Endothelial cell of umbilical vein (primary cell): ENCODE measurements at regions not wholly inside any gene's neighbourhood (a gene's known extent, or its start where the extent isn't known, plus 50 kb on each side); places are given as distances from the start of the nearest gene placed in this dataset.

Experiments
- BruUV-seq: library from RNA; stranded (reverse); fragments of 400-500 nt; replicated peaks from 2 replicates; lab custom pipeline; 2021; lab: Mats Ljungman, UMichigan
- CTCF ChIA-PET: fragments of 300-600, 350-600 bp; sonication (Branson Sonifier 250); formaldehyde crosslinking; loops from one replicate; lab custom pipeline; 2021; ENCODE audit warnings: antibody characterized with exemption, inconsistent platforms; lab: Charles Lee
- POLR2A ChIA-PET: fragments of 300-600, 350-600 bp; sonication (Branson Sonifier 250); formaldehyde crosslinking; loops from one replicate; lab custom pipeline; 2021; ENCODE audit warnings: antibody characterized with exemption, inconsistent platforms; lab: Charles Lee
- DNase-seq: peaks from one replicate; pipeline ENCODE4 v3.0.0-alpha.2; 2011; ENCODE audit warnings: low read depth, low spot score
- FAIRE-seq: peaks from 2 replicates; lab custom pipeline; 2011; peaks lifted over from hg19 to GRCh38; lab: Jason Lieb, UNC
- H2AFZ ChIP-seq: 2 replicates; pipeline ENCODE4 v1.6.0; 2012; ENCODE audit warnings: low read depth, low read length, control low read depth, inconsistent platforms
- H3K27ac ChIP-seq: 2 replicates; pipeline ENCODE4 v1.5.1; 2011; ENCODE audit warnings: low read depth, mild to moderate bottlenecking, control low read depth, low read length, moderate library complexity; ENCODE audit not compliant: insufficient read depth
- H3K27me3 ChIP-seq, 2 experiments: 2 replicates each; pipeline versions ENCODE4 v1.6.0 to v1.6.1; 2011; ENCODE audit warnings: low read length in 2 of 2, mixed read lengths in 1 of 2; ENCODE audit not compliant: control insufficient read depth in 2 of 2, insufficient read depth in 2 of 2
- H3K36me3 ChIP-seq, 2 experiments: 2 replicates in 1 of 2; 3 replicates in 1 of 2; pipeline ENCODE4 v1.5.1; 2011; ENCODE audit warnings: low read length in 2 of 2, mild to moderate bottlenecking in 1 of 2, moderate library complexity in 1 of 2; ENCODE audit not compliant: control insufficient read depth in 2 of 2, insufficient read depth in 2 of 2; ENCODE audit errors: extremely low read depth in 1 of 2
- H3K4me1 ChIP-seq: 3 replicates; pipeline ENCODE4 v1.5.1; 2011; ENCODE audit warnings: mild to moderate bottlenecking, low read length; ENCODE audit not compliant: control insufficient read depth, insufficient read depth; ENCODE audit errors: extremely low read depth
- H3K4me2 ChIP-seq: 2 replicates; pipeline ENCODE4 v1.6.1; 2011; ENCODE audit warnings: low read length, control low read depth, mixed read lengths; ENCODE audit not compliant: insufficient read depth
- H3K4me3 ChIP-seq, 3 experiments: fragments of 200-600 bp in 1 of 3; sonication (generic), shearing (Covaris generic) in 1 of 3; replicated peaks in 1 of 3; 2 replicates each; pipeline ENCODE4 v1.5.1; 2011 to 2016; ENCODE audit warnings: control low read depth in 3 of 3, low read length in 3 of 3, mild to moderate bottlenecking in 2 of 3, inconsistent platforms in 1 of 3, low read depth in 1 of 3, moderate library complexity in 1 of 3; ENCODE audit not compliant: insufficient read depth in 1 of 3
- H3K79me2 ChIP-seq: 2 replicates; pipeline ENCODE4 v1.6.0; 2012; ENCODE audit warnings: low read length, inconsistent platforms; ENCODE audit not compliant: control insufficient read depth, insufficient read depth
- H3K9ac ChIP-seq: replicated peaks from 2 replicates; pipeline ENCODE3; 2011; ENCODE audit warnings: low read length, control low read depth; ENCODE audit not compliant: insufficient read depth; ENCODE audit errors: extremely low read depth
- H3K9me1 ChIP-seq: replicated peaks from 3 replicates; pipeline ENCODE4 v1.6.0; 2011; ENCODE audit warnings: mild to moderate bottlenecking, low read length; ENCODE audit not compliant: control insufficient read depth, insufficient read depth; ENCODE audit errors: extremely low read depth
- H3K9me3 ChIP-seq: replicated peaks from 2 replicates; pipeline ENCODE4 v1.5.1; 2012; ENCODE audit warnings: low read length, inconsistent platforms; ENCODE audit not compliant: control insufficient read depth, insufficient read depth
- H4K20me1 ChIP-seq: replicated peaks from 2 replicates; pipeline ENCODE3; 2011; ENCODE audit warnings: mild to moderate bottlenecking, low read length; ENCODE audit not compliant: control insufficient read depth, insufficient read depth; ENCODE audit errors: extremely low read depth
- EZH2 ChIP-seq: IDR thresholded peaks from 2 replicates; pipeline ENCODE4 v1.6.1; 2012; ENCODE audit warnings: borderline replicate concordance, low read depth, mild to moderate bottlenecking, moderate library complexity, low read length, inconsistent platforms; ENCODE audit not compliant: severe bottlenecking
- FOS ChIP-seq: IDR thresholded peaks from 2 replicates; pipeline ENCODE4 v1.6.1; 2011; ENCODE audit warnings: mild to moderate bottlenecking, low read length, moderate library complexity, borderline replicate concordance; ENCODE audit not compliant: insufficient read depth
- GATA2 ChIP-seq: IDR thresholded peaks from 2 replicates; pipeline ENCODE4 v1.7.0; 2011; ENCODE audit warnings: low read depth, mild to moderate bottlenecking, moderate library complexity, mixed read lengths, low read length; ENCODE audit not compliant: insufficient read length, insufficient read depth
- JUN ChIP-seq: IDR thresholded peaks from 2 replicates; pipeline ENCODE4 v1.6.1; 2011; ENCODE audit warnings: borderline replicate concordance, low read depth; ENCODE audit not compliant: insufficient read length, insufficient read depth
- MYC ChIP-seq: IDR thresholded peaks from one replicate; pipeline ENCODE4 v1.6.1; 2011; ENCODE audit warnings: mild to moderate bottlenecking, low read depth, low read length
- POLR2A ChIP-seq: IDR thresholded peaks from 2 replicates; pipeline ENCODE4 v1.6.1; 2012; ENCODE audit warnings: low read depth, mild to moderate bottlenecking, control low read depth, low read length
- POLR2AphosphoS5 ChIP-seq: IDR thresholded peaks from 2 replicates; pipeline ENCODE4 v1.6.1; 2012; ENCODE audit warnings: low read depth, mild to moderate bottlenecking, control low read depth, low read length, moderate library complexity; ENCODE audit not compliant: insufficient read depth
- dilution Hi-C: fragments of 300-500 bp; cut with MboI; formaldehyde crosslinking; loops from one replicate; pipeline ENCODE4 v1.15.0; 2019; ENCODE audit warnings: low sequenced_read_pairs; ENCODE audit not compliant: extremely low pct_ligation_motif_present
- intact Hi-C: fragments of 100-400 bp; cut with micrococcal nuclease; formaldehyde crosslinking; loops from one replicate; pipeline ENCODE4 v1.10.0; 2022
- TF ChIP-seq, protein P1 (sequence below), 2 donors: IDR thresholded peaks; 1 replicate in 1 of 2; 2 replicates in 1 of 2; pipeline ENCODE4 v1.5.1; 2011; ENCODE audit warnings: low read length in 2 of 2, mild to moderate bottlenecking in 2 of 2, moderate library complexity in 2 of 2, control low read depth in 1 of 2, inconsistent platforms in 1 of 2, low read depth in 1 of 2; ENCODE audit not compliant: insufficient read depth in 1 of 2; ENCODE audit errors: extremely low read depth in 1 of 2
- TF ChIP-seq, protein P2 (sequence below): IDR thresholded peaks from 2 replicates; pipeline ENCODE4 v1.6.1; 2011; ENCODE audit not compliant: insufficient read depth, insufficient read length

DNA sequence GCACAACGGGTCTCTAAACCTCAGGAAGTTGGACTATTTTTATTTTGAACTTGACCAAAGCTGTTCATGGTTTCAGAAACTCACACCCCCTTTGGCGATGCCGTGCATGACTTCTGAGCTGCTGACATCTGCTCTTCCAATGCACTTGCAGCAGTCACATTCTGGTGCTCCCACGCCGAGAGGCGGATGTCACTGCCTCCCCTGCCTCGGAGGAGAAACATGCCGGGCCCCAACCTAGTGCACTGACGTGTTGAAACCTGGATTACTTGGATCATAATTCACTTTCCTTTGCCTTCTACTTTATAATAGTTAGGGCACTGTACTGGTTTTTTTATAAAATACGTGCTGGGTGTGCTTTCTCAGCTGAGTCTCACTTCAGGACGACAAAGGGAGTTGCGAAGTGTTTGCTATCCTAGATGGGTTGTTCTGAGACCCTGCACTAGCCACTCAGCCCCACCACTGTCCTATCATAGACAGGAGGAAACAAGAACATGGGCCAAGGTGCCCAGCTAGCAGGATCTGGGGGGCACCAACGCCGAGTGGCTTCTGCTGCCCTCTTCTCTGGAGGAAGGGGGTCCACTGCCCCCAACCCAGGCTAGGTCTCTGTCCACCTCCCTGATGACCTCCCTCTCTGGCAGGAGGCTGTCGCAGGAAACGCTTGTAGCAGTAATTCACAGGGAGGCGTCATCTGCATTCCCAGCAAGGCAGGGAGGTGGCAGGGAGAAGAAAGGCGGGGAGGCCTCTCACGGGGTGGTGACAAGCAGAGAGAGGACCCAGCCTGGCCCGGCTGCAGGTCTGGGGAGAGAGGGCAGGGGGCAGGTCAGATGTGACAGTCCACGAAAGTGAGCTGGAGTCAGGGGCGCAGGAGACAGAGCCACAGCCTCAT lies 158.8 kb upstream of the IQSEC1 start:
- no peak for FAIRE-seq
- H3K79me2 ChIP-seq, result no peaks in the 10 kb centered on the region
- intact Hi-C loops (no loop called here), dilution Hi-C loops (no loop called here)
- CTCF ChIA-PET, result no interaction called here
- H4K20me1 ChIP-seq, result no peaks in the 10 kb centered on the region
- H3K4me1 ChIP-seq, result no peaks in the 10 kb centered on the region
- H3K27me3 ChIP-seq, result no peaks in the 10 kb centered on the region
- H3K4me2 ChIP-seq, result no peak overlapping the region
- H3K36me3 ChIP-seq, result no peaks in the 10 kb centered on the region
- POLR2A ChIA-PET, result no interaction called here
- H3K4me3 ChIP-seq, result no peak overlapping the region
- no peak overlapping the region for H3K27ac ChIP-seq
- TF ChIP-seq GATA2 (no peak), POLR2A (no peak), JUN (no peak), EZH2 (no peak), POLR2AphosphoS5 (no peak), MYC (no peak), FOS (no peak)
- TF ChIP-seq, protein P1, sequence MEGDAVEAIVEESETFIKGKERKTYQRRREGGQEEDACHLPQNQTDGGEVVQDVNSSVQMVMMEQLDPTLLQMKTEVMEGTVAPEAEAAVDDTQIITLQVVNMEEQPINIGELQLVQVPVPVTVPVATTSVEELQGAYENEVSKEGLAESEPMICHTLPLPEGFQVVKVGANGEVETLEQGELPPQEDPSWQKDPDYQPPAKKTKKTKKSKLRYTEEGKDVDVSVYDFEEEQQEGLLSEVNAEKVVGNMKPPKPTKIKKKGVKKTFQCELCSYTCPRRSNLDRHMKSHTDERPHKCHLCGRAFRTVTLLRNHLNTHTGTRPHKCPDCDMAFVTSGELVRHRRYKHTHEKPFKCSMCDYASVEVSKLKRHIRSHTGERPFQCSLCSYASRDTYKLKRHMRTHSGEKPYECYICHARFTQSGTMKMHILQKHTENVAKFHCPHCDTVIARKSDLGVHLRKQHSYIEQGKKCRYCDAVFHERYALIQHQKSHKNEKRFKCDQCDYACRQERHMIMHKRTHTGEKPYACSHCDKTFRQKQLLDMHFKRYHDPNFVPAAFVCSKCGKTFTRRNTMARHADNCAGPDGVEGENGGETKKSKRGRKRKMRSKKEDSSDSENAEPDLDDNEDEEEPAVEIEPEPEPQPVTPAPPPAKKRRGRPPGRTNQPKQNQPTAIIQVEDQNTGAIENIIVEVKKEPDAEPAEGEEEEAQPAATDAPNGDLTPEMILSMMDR (IDR thresholded peaks at IDR 0.05; ENCODE audit: extremely low read depth in 1 of 2, insufficient read depth in 1 of 2, low read depth in 1 of 2, low read length in 2 of 2), result no peak
- TF ChIP-seq, protein P2, sequence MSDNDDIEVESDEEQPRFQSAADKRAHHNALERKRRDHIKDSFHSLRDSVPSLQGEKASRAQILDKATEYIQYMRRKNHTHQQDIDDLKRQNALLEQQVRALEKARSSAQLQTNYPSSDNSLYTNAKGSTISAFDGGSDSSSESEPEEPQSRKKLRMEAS, result no peak
- H3K9me3 ChIP-seq, result no peaks in the 10 kb centered on the region
- no TSS peak for BruUV-seq
- no peak overlapping the region for H3K9ac ChIP-seq
- no peak for DNase-seq
- no peaks in the 10 kb centered on the region for H3K9me1 ChIP-seq
- no peak overlapping the region for H2AFZ ChIP-seq
